A673 (cell line): ENCODE measurements at regions not wholly inside any gene's neighbourhood (a gene's known extent, or its start where the extent isn't known, plus 50 kb on each side); places are given as distances from the start of the nearest gene placed in this dataset.

Experiments used
- CTCF ChIP-seq: fragments of 300-800, 200-600 bp; sonication (generic); conservative IDR thresholded peaks from 2 replicates; pipeline ENCODE4 v1.5.1; 2017; ENCODE audit warnings: low read depth, mild to moderate bottlenecking, antibody characterized with exemption, low read length, moderate library complexity, mixed read lengths
- EZH2 ChIP-seq: fragments of 200-600 bp; sonication (generic); IDR thresholded peaks from 2 replicates; pipeline ENCODE4 v1.6.1; 2017; ENCODE audit warnings: borderline replicate concordance, low read depth, mild to moderate bottlenecking, mixed read lengths, antibody characterized with exemption, low read length; ENCODE audit not compliant: poor library complexity, severe bottlenecking

- TF ChIP-seq CTCF, result no peak
- TF ChIP-seq EZH2, result no peak
These were observed 199.6 kb downstream of the CXCL12 start for GRCh38 chr10:44185315-44185666.
